Calu3 (cell line): ENCODE measurements at regions not wholly inside any gene's neighbourhood (a gene's known extent, or its start where the extent isn't known, plus 50 kb on each side); places are given as distances from the start of the nearest gene placed in this dataset.

Source experiments
- BruUV-seq: library from RNA; stranded (reverse); fragments of 400-500 nt; replicated peaks from 2 replicates; lab custom pipeline; 2021; lab: Mats Ljungman, UMichigan
- CTCF ChIA-PET: fragments of 300-600 bp; sonication (Branson Sonifier 250); formaldehyde crosslinking; loops from one replicate; lab custom pipeline; 2022; ENCODE audit warnings: antibody characterized with exemption; lab: Charles Lee
- DNase-seq: peaks from one replicate; pipeline ENCODE4 v3.0.0; 2022
- H3K27ac Mint-ChIP-seq: one replicate; pipeline ENCODE4 v1.8.0; 2022; ENCODE audit warnings: mixed read lengths; ENCODE audit not compliant: unreplicated experiment
- H3K27me3 Mint-ChIP-seq: one replicate; pipeline ENCODE4 v1.8.0; 2022; ENCODE audit warnings: mixed read lengths; ENCODE audit not compliant: unreplicated experiment
- H3K36me3 Mint-ChIP-seq: one replicate; pipeline ENCODE4 v1.8.0; 2022; ENCODE audit warnings: mild to moderate bottlenecking, moderate library complexity, mixed read lengths; ENCODE audit not compliant: insufficient read depth, unreplicated experiment
- H3K4me1 Mint-ChIP-seq: one replicate; pipeline ENCODE4 v1.8.0; 2022; ENCODE audit warnings: mild to moderate bottlenecking, low read depth, mixed read lengths; ENCODE audit not compliant: unreplicated experiment
- H3K4me3 Mint-ChIP-seq: one replicate; pipeline ENCODE4 v1.8.0; 2022; ENCODE audit warnings: mild to moderate bottlenecking, low read depth, moderate library complexity, mixed read lengths; ENCODE audit not compliant: unreplicated experiment
- H3K9me3 Mint-ChIP-seq: one replicate; pipeline ENCODE4 v1.8.0; 2022; ENCODE audit warnings: low read depth, mixed read lengths; ENCODE audit not compliant: unreplicated experiment
- CTCF ChIP-seq: fragments of 200-600 bp; IDR thresholded peaks from one replicate; pipeline ENCODE4 v1.8.0; 2022; ENCODE audit warnings: antibody characterized with exemption; ENCODE audit not compliant: unreplicated experiment
- intact Hi-C: fragments of 100-400 bp; cut with micrococcal nuclease; formaldehyde crosslinking; loops from one replicate; pipeline ENCODE4 v1.10.0; 2022; ENCODE audit not compliant: unreplicated experiment

- no peaks in the 10 kb centered on the region for H3K36me3 Mint-ChIP-seq
- H3K27ac Mint-ChIP-seq = no peak overlapping the region
- no peak for DNase-seq
- H3K9me3 Mint-ChIP-seq = no peaks in the 10 kb centered on the region
- H3K27me3 Mint-ChIP-seq = no peaks in the 10 kb centered on the region
- CTCF ChIA-PET = interaction anchor here (0.6 kb wide), 1 partner anchor 29 kb away, joined by 3 read pairs; no protein-coding TSS in a partner anchor
- no peak overlapping the region for H3K4me3 Mint-ChIP-seq
- BruUV-seq = no TSS peak
- peaks cover 9% of the 10 kb centered on the region for H3K4me1 Mint-ChIP-seq
- intact Hi-C loops = no loop called here
- TF ChIP-seq CTCF = no peak
Measured at GRCh38 chr1:193697115-193697762, 510.8 kb upstream of the B3GALT2 start.

- Mint-ChIP-seq H3K36me3 (no peaks in the 10 kb centered on the region), H3K9me3 (no peaks in the 10 kb centered on the region), H3K4me3 (no peak overlapping the region), H3K27me3 (no peaks in the 10 kb centered on the region), H3K4me1 (no peaks in the 10 kb centered on the region), H3K27ac (no peak overlapping the region)
- no peak for TF ChIP-seq CTCF
- intact Hi-C loops = no loop called here
- BruUV-seq = no TSS peak
- CTCF ChIA-PET = no interaction called here
- no peak for DNase-seq
Measured at GRCh38 chr1:193694741-193695140, 508.3 kb upstream of the B3GALT2 start.

GRCh38 chr1:193685986-193686385 lies 499.6 kb upstream of the B3GALT2 start:
- Mint-ChIP-seq H3K27ac (no peak overlapping the region), H3K27me3 (no peaks in the 10 kb centered on the region), H3K4me3 (no peak overlapping the region), H3K4me1 (no peaks in the 10 kb centered on the region), H3K36me3 (no peaks in the 10 kb centered on the region), H3K9me3 (no peaks in the 10 kb centered on the region)
- DNase-seq = no peak
- CTCF ChIA-PET = no interaction called here
- TF ChIP-seq CTCF = no peak
- intact Hi-C loops = no loop called here
- no TSS peak for BruUV-seq

GRCh38 chr1:193681422-193681821 lies 495.0 kb upstream of the B3GALT2 start:
- no peak overlapping the region for H3K4me3 Mint-ChIP-seq
- H3K9me3 Mint-ChIP-seq = no peaks in the 10 kb centered on the region
- no TSS peak for BruUV-seq
- no peaks in the 10 kb centered on the region for H3K36me3 Mint-ChIP-seq
- H3K27ac Mint-ChIP-seq = no peak overlapping the region
- no peak for DNase-seq
- TF ChIP-seq CTCF = no peak
- intact Hi-C loops = no loop called here
- H3K4me1 Mint-ChIP-seq = no peaks in the 10 kb centered on the region
- H3K27me3 Mint-ChIP-seq = no peaks in the 10 kb centered on the region
- CTCF ChIA-PET = no interaction called here
